HepG2 (cell line): ENCODE measurements at regions not wholly inside any gene's neighbourhood (a gene's known extent, or its start where the extent isn't known, plus 50 kb on each side); places are given as distances from the start of the nearest gene placed in this dataset.

Source experiments
- ATAC-seq: fragments of 200-7000 bp; cut with Tn5 transposase; 3 replicates; pipeline ENCODE4 v1.9.1; 2020; ENCODE audit warnings: mild to moderate bottlenecking, moderate library complexity
- BruUV-seq: library from RNA; stranded (reverse); fragments of 400-500 nt; replicated peaks from 2 replicates; lab custom pipeline; 2021; lab: Mats Ljungman, UMichigan
- CTCF ChIA-PET: fragments of 300-600 bp; formaldehyde crosslinking; extraction: SDS; loops from one replicate; lab custom pipeline; 2021; ENCODE audit warnings: low total read pairs, inconsistent platforms, low intra/inter-chr PET ratio; lab: Yijun Ruan, JAX
- POLR2A ChIA-PET: fragments of 350-600 bp; sonication (Branson Sonifier 250); formaldehyde crosslinking; loops from one replicate; lab custom pipeline; 2020; ENCODE audit warnings: antibody characterized with exemption, inconsistent platforms; lab: Yijun Ruan, JAX
- DNase-seq: peaks from one replicate; pipeline ENCODE4 v3.0.0-alpha.2; 2015; ENCODE audit warnings: low spot score
- FAIRE-seq: peaks from 3 replicates; lab custom pipeline; 2011; peaks lifted over from hg19 to GRCh38; lab: Jason Lieb, UNC
- H2AFZ ChIP-seq: one replicate; pipeline ENCODE4 v1.6.1; 2011; ENCODE audit warnings: low read length, inconsistent platforms
- H3K27ac ChIP-seq: fragments of 300-600 bp; 3 replicates; pipeline ENCODE4 v1.8.0; 2011; ENCODE audit warnings: mixed run types, mild to moderate bottlenecking, mixed read lengths, low read length, inconsistent platforms; ENCODE audit not compliant: insufficient read depth; ENCODE audit errors: extremely low read length
- H3K27me3 ChIP-seq, 2 experiments: fragments of 200-600 bp in 1 of 2; 2 replicates in 1 of 2; 3 replicates in 1 of 2; pipeline versions ENCODE4 v1.6.0 to v1.8.0; 2011; ENCODE audit warnings: low read length in 2 of 2, mild to moderate bottlenecking in 2 of 2, moderate library complexity in 2 of 2, inconsistent platforms in 1 of 2; ENCODE audit not compliant: insufficient read depth in 2 of 2, control insufficient read depth in 1 of 2
- H3K36me3 ChIP-seq, 2 experiments: fragments of 200-600 bp in 1 of 2; replicated peaks in 1 of 2; 2 replicates in 1 of 2; 3 replicates in 1 of 2; pipeline versions ENCODE4 v1.5.1 to v1.8.0; 2011; ENCODE audit warnings: low read length in 2 of 2, inconsistent platforms in 1 of 2; ENCODE audit not compliant: insufficient read depth in 2 of 2, control insufficient read depth in 1 of 2
- H3K4me1 ChIP-seq: 2 replicates; pipeline ENCODE4 v1.5.1; 2012; ENCODE audit warnings: low read length, inconsistent platforms; ENCODE audit not compliant: insufficient read depth
- H3K4me2 ChIP-seq: 2 replicates; pipeline ENCODE4 v1.6.0; 2011; ENCODE audit warnings: low read depth, low read length, inconsistent platforms
- H3K4me3 ChIP-seq, 3 experiments: fragments of 200-600 bp in 1 of 3; sonication (generic), shearing (Covaris generic) in 1 of 3; replicated peaks in 1 of 3; 2 replicates each; pipeline ENCODE4 v1.5.1; 2011 to 2016; ENCODE audit warnings: low read length in 3 of 3, inconsistent platforms in 2 of 3, low read depth in 2 of 3, mild to moderate bottlenecking in 2 of 3, control low read depth in 1 of 3, mixed read lengths in 1 of 3; ENCODE audit not compliant: insufficient read depth in 1 of 3
- H3K79me2 ChIP-seq: one replicate; pipeline ENCODE4 v1.6.1; 2011; ENCODE audit warnings: low read length, inconsistent platforms; ENCODE audit not compliant: insufficient read depth
- H3K9ac ChIP-seq: 2 replicates; pipeline ENCODE4 v1.6.0; 2011; ENCODE audit warnings: mild to moderate bottlenecking, low read depth, low read length, inconsistent platforms; ENCODE audit not compliant: insufficient read depth
- H3K9me3 ChIP-seq: 2 replicates; pipeline ENCODE4 v1.5.1; 2012; ENCODE audit warnings: mild to moderate bottlenecking, low read length
- H4K20me1 ChIP-seq: 2 replicates; pipeline ENCODE4 v1.6.0; 2011; ENCODE audit warnings: inconsistent platforms, mild to moderate bottlenecking, low read length, moderate library complexity; ENCODE audit not compliant: insufficient read depth
- CHD4 ChIP-seq: fragments of 200-600 bp; sonication (generic); IDR thresholded peaks from 2 replicates; pipeline ENCODE4 v1.7.0; 2017; ENCODE audit warnings: mild to moderate bottlenecking, low read length, borderline replicate concordance
- CREM ChIP-seq, 2 experiments: sonication (generic) in 1 of 2; formaldehyde crosslinking in 1 of 2; IDR thresholded peaks; 2 replicates each; pipeline versions ENCODE4 v1.4.0 to v1.6.1; 2016 to 2020; ENCODE audit warnings: antibody characterized with exemption in 1 of 2, mild to moderate bottlenecking in 1 of 2, missing genetic modification reagents in 1 of 2
- NFATC3 ChIP-seq: sonication (generic); formaldehyde crosslinking; IDR thresholded peaks from 2 replicates; pipeline ENCODE4 v1.5.1; 2020; ENCODE audit warnings: mild to moderate bottlenecking, missing genetic modification reagents
- TCF7 ChIP-seq: sonication (generic); IDR thresholded peaks from 2 replicates; pipeline ENCODE4 v1.6.1; 2016; ENCODE audit warnings: antibody characterized with exemption, low read depth
- TP53 ChIP-seq: sonication (generic); formaldehyde crosslinking; conservative IDR thresholded peaks from 2 replicates; pipeline ENCODE4 v1.4.0; 2020; ENCODE audit warnings: missing genetic modification reagents
- ZBTB39 ChIP-seq: sonication (generic); formaldehyde crosslinking; IDR thresholded peaks from 2 replicates; pipeline ENCODE4 v1.5.0; 2020; ENCODE audit warnings: missing genetic modification reagents
- ZBTB43 ChIP-seq: sonication (generic); formaldehyde crosslinking; conservative IDR thresholded peaks from 2 replicates; pipeline ENCODE4 v1.4.0; 2020; ENCODE audit warnings: missing genetic modification reagents
- ZBTB44 ChIP-seq: sonication (generic); formaldehyde crosslinking; IDR thresholded peaks from 2 replicates; pipeline ENCODE4 v1.4.0; 2020; ENCODE audit warnings: missing genetic modification reagents
- ZFP36L2 ChIP-seq: sonication (generic); formaldehyde crosslinking; IDR thresholded peaks from 2 replicates; pipeline ENCODE4 v1.4.0; 2020; ENCODE audit warnings: missing genetic modification reagents
- ZNF251 ChIP-seq: sonication (generic); formaldehyde crosslinking; IDR thresholded peaks from 2 replicates; pipeline ENCODE4 v1.9.0; 2021; ENCODE audit warnings: mild to moderate bottlenecking, missing genetic modification reagents
- ZSCAN22 ChIP-seq: sonication (generic); formaldehyde crosslinking; IDR thresholded peaks from 2 replicates; pipeline ENCODE4 v1.4.0; 2020; ENCODE audit warnings: mild to moderate bottlenecking, missing genetic modification reagents
- ZXDC ChIP-seq: sonication (generic); formaldehyde crosslinking; IDR thresholded peaks from 2 replicates; pipeline ENCODE4 v1.5.0; 2020; ENCODE audit warnings: mild to moderate bottlenecking, missing genetic modification reagents
- WGBS: methylation state at CpG from one replicate; pipeline ENCODE4 v1.1.6; 2017; ENCODE audit warnings: low lambda C conversion rate; 5-methylcytosine and 5-hydroxymethylcytosine counted together
- in situ Hi-C: cut with HindIII; loops from 2 replicates; pipeline ENCODE4 v1.10.0; 2017; ENCODE audit warnings: low pct_unique_long_range_greater_than_20kb; ENCODE audit not compliant: extremely low pct_ligation_motif_present
- intact Hi-C: fragments of 100-400 bp; cut with micrococcal nuclease; formaldehyde crosslinking; loops from one replicate; pipeline ENCODE4 v1.10.0; 2022; ENCODE audit not compliant: unreplicated experiment

GRCh38 chr10:120115959-120116358 is 223.4 kb downstream of the SEC23IP start:
- TF ChIP-seq ZXDC (no peak), ZNF251 (CRISPR knock-in tag) (no peak), NFATC3 (CRISPR knock-in tag) (no peak), ZFP36L2 (no peak)
- no peaks in the 10 kb centered on the region for H3K79me2 ChIP-seq
- no TSS peak for BruUV-seq
- no peaks in the 10 kb centered on the region for H3K4me1 ChIP-seq
- H3K9ac ChIP-seq = no peak overlapping the region
- no peak overlapping the region for H3K27ac ChIP-seq
- H3K9me3 ChIP-seq = no peaks in the 10 kb centered on the region
- DNase-seq = no peak
- ATAC-seq = no peak
- no peak overlapping the region for H3K4me2 ChIP-seq
- in situ Hi-C loops (no loop called here), intact Hi-C loops (no loop called here)
- no peak overlapping the region for H2AFZ ChIP-seq
- CTCF ChIA-PET = no interaction called here
- H3K36me3 ChIP-seq = no peaks in the 10 kb centered on the region
- 2% methylated on average over 6 of the region's 6 CpGs for WGBS
- H3K27me3 ChIP-seq = peaks cover 0 to 5% of the 10 kb centered on the region in 2 experiments; a peak in 2 of 5 replicates
- POLR2A ChIA-PET = no interaction called here
- H3K4me3 ChIP-seq = no peak overlapping the region
- no peak for FAIRE-seq
- H4K20me1 ChIP-seq = no peaks in the 10 kb centered on the region

GRCh38 chr10:120121768-120122167 is 229.2 kb downstream of the SEC23IP start:
- ATAC-seq (no peak), FAIRE-seq (no peak), DNase-seq (no peak)
- BruUV-seq = no TSS peak
- peaks cover 0 to 2% of the 10 kb centered on the region in 2 experiments; a peak in 1 of 5 replicates for H3K27me3 ChIP-seq
- no peak overlapping the region for H3K4me3 ChIP-seq
- POLR2A ChIA-PET = no interaction called here
- H3K79me2 ChIP-seq = no peaks in the 10 kb centered on the region
- H2AFZ ChIP-seq = no peak overlapping the region
- intact Hi-C loops (no loop called here), in situ Hi-C loops (no loop called here)
- no peak overlapping the region for H3K4me2 ChIP-seq
- no peaks in the 10 kb centered on the region for H3K36me3 ChIP-seq
- no peak overlapping the region for H3K9ac ChIP-seq
- CTCF ChIA-PET = no interaction called here
- H4K20me1 ChIP-seq = no peaks in the 10 kb centered on the region
- whole genome bisulfite sequencing = 0% methylated on average over 1 of the region's 1 CpG
- no peaks in the 10 kb centered on the region for H3K9me3 ChIP-seq
- H3K4me1 ChIP-seq = no peaks in the 10 kb centered on the region
- H3K27ac ChIP-seq = no peak overlapping the region
- TF ChIP-seq TCF7 = no peak
- TF ChIP-seq ZBTB39 (CRISPR knock-in tag) = no peak
- TF ChIP-seq CHD4 = no peak
- TF ChIP-seq ZBTB43 (CRISPR knock-in tag) = no peak
- TF ChIP-seq TP53 = no peak
- no peak for TF ChIP-seq CREM (IDR thresholded peaks at IDR 0.05)
- no peak for TF ChIP-seq CREM (CRISPR knock-in tag; IDR thresholded peaks at IDR 0.05)
- no peak for TF ChIP-seq ZBTB44 (CRISPR knock-in tag)
- no peak for TF ChIP-seq ZSCAN22
